ENCODE measurements at regions not wholly inside any gene's neighbourhood (a gene's known extent, or its start where the extent isn't known, plus 50 kb on each side); places are given as distances from the start of the nearest gene placed in this dataset.

- H3K4me3 ChIP-seq (replicated peaks in 1 of 2; ENCODE audit: low read depth in 1 of 2, low read length in 2 of 2), result no peak overlapping the region
- H2AFZ ChIP-seq (ENCODE audit: low read depth, low read length, poor library complexity, severe bottlenecking), result no peak overlapping the region
- POLR2A ChIA-PET, result no interaction called here
- CTCF ChIA-PET, result no interaction called here
- H3K9me2 ChIP-seq (ENCODE audit: insufficient read depth), result no peaks in the 10 kb centered on the region
- no TSS peak for BruUV-seq (replicated peaks)
- ATAC-seq, result no peak
- H3K9ac ChIP-seq (ENCODE audit: low read length), result no peak overlapping the region
- no peaks in the 10 kb centered on the region for H3K9me3 ChIP-seq (ENCODE audit: control insufficient read depth in 1 of 2, insufficient read depth in 1 of 2, low read depth in 1 of 2, low read length in 2 of 2)
- H3K27ac ChIP-seq (ENCODE audit: low read depth, low read length), result no peak overlapping the region
- H4K20me1 ChIP-seq (ENCODE audit: insufficient read depth), result no peaks in the 10 kb centered on the region
- H3K79me2 ChIP-seq (ENCODE audit: insufficient read depth, low read length), result no peaks in the 10 kb centered on the region
- no peak overlapping the region for H3K4me2 ChIP-seq (ENCODE audit: low read length)
- H3K36me3 ChIP-seq (ENCODE audit: control insufficient read depth in 1 of 2, insufficient read depth in 2 of 2, low read length in 2 of 2), result no peaks in the 10 kb centered on the region
- H3K4me1 ChIP-seq (ENCODE audit: control insufficient read depth in 1 of 2, insufficient read depth in 2 of 2, low read length in 2 of 2), result no peaks in the 10 kb centered on the region
- DNase-seq (ENCODE audit: low read depth, low spot score), result no peak
- intact Hi-C loops (cut with micrococcal nuclease), result no loop called here
- RAD21 ChIA-PET (ENCODE audit: low non-redundant PET in 1 of 2, low total read pairs in 2 of 2, uncharacterized antibody in 2 of 2, unreplicated experiment in 2 of 2), result no interaction called here
- TF ChIP-seq FOSL1 (IDR thresholded peaks at IDR 0.05; ENCODE audit: low read depth), result no peak
- no peak for TF ChIP-seq SIN3A (IDR thresholded peaks at IDR 0.05; ENCODE audit: low read depth)
- no peak for TF ChIP-seq POLR2A (IDR thresholded peaks at IDR 0.05; ENCODE audit: borderline replicate concordance, extremely low read depth, insufficient read depth, insufficient read length)
- TF ChIP-seq ZNF274 (IDR thresholded peaks at IDR 0.05; ENCODE audit: low read depth, low read length), result no peak
- no peak for TF ChIP-seq EZH2 (IDR thresholded peaks at IDR 0.05)
- no peaks in the 10 kb centered on the region for H3K27me3 ChIP-seq (ENCODE audit: insufficient read depth, low read length)
Observed at GRCh38 chr2:37864217-37864616, 60.9 kb upstream of the RMDN2 start.

GRCh38 chr2:37865640-37866039 lies 59.4 kb upstream of the RMDN2 start:
- TF ChIP-seq REST (IDR thresholded peaks at IDR 0.05; ENCODE audit: low read depth), result no peak
- TF ChIP-seq RAD21 (IDR thresholded peaks at IDR 0.05; ENCODE audit: low read depth), result no peak
- no peak for TF ChIP-seq FOSL1 (IDR thresholded peaks at IDR 0.05; ENCODE audit: low read depth)
- TF ChIP-seq EGR1 (IDR thresholded peaks at IDR 0.05; ENCODE audit: low read depth), result no peak
- no peak overlapping the region for H3K4me3 ChIP-seq (replicated peaks in 1 of 2; ENCODE audit: low read depth in 1 of 2, low read length in 2 of 2)
- H3K9me3 ChIP-seq (ENCODE audit: control insufficient read depth in 1 of 2, insufficient read depth in 1 of 2, low read depth in 1 of 2, low read length in 2 of 2), result no peaks in the 10 kb centered on the region
- DNase-seq (ENCODE audit: low read depth, low spot score) (no peak), ATAC-seq (no peak)
- ChIA-PET RAD21 (ENCODE audit: low non-redundant PET in 1 of 2, low total read pairs in 2 of 2, uncharacterized antibody in 2 of 2, unreplicated experiment in 2 of 2) (no interaction called here), CTCF (interaction anchor here (1.7 kb wide), 1 partner anchor 12 kb away, joined by 9 read pairs; no protein-coding TSS in a partner anchor), POLR2A (no interaction called here)
- H3K27me3 ChIP-seq (ENCODE audit: insufficient read depth, low read length), result no peaks in the 10 kb centered on the region
- H3K36me3 ChIP-seq (ENCODE audit: control insufficient read depth in 1 of 2, insufficient read depth in 2 of 2, low read length in 2 of 2), result no peaks in the 10 kb centered on the region
- H3K4me2 ChIP-seq (ENCODE audit: low read length), result no peak overlapping the region
- no TSS peak for BruUV-seq (replicated peaks)
- no peak overlapping the region for H2AFZ ChIP-seq (ENCODE audit: low read depth, low read length, poor library complexity, severe bottlenecking)
- H3K79me2 ChIP-seq (ENCODE audit: insufficient read depth, low read length), result no peaks in the 10 kb centered on the region
- intact Hi-C loops (cut with micrococcal nuclease), result no loop called here
- H3K9me2 ChIP-seq (ENCODE audit: insufficient read depth), result no peaks in the 10 kb centered on the region
- H3K4me1 ChIP-seq (ENCODE audit: control insufficient read depth in 1 of 2, insufficient read depth in 2 of 2, low read length in 2 of 2), result no peaks in the 10 kb centered on the region
- H3K9ac ChIP-seq (ENCODE audit: low read length), result no peak overlapping the region
- no peak overlapping the region for H3K27ac ChIP-seq (ENCODE audit: low read depth, low read length)
- H4K20me1 ChIP-seq (ENCODE audit: insufficient read depth), result no peaks in the 10 kb centered on the region

Measured in HCT116 (cell line).